C4-2B (cell line): ENCODE measurements at regions not wholly inside any gene's neighbourhood (a gene's known extent, or its start where the extent isn't known, plus 50 kb on each side); places are given as distances from the start of the nearest gene placed in this dataset.

Source experiments
- ZFX ChIP-seq: fragments of 450-650 bp; IDR thresholded peaks from 2 replicates; pipeline ENCODE4 v1.6.1; 2017
- TF ChIP-seq, protein P1 (sequence below): fragments of 450-650 bp; conservative IDR thresholded peaks from 2 replicates; pipeline ENCODE4 v1.5.1; 2017; ENCODE audit warnings: mild to moderate bottlenecking

- TF ChIP-seq, protein P1, sequence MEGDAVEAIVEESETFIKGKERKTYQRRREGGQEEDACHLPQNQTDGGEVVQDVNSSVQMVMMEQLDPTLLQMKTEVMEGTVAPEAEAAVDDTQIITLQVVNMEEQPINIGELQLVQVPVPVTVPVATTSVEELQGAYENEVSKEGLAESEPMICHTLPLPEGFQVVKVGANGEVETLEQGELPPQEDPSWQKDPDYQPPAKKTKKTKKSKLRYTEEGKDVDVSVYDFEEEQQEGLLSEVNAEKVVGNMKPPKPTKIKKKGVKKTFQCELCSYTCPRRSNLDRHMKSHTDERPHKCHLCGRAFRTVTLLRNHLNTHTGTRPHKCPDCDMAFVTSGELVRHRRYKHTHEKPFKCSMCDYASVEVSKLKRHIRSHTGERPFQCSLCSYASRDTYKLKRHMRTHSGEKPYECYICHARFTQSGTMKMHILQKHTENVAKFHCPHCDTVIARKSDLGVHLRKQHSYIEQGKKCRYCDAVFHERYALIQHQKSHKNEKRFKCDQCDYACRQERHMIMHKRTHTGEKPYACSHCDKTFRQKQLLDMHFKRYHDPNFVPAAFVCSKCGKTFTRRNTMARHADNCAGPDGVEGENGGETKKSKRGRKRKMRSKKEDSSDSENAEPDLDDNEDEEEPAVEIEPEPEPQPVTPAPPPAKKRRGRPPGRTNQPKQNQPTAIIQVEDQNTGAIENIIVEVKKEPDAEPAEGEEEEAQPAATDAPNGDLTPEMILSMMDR = no peak
- no peak for TF ChIP-seq ZFX
Observed at GRCh38 chr11:128105511-128105910, 481.8 kb downstream of the ETS1 start.
